Progenitor cell of endocrine pancreas (in vitro differentiated cells): ENCODE measurements at regions not wholly inside any gene's neighbourhood (a gene's known extent, or its start where the extent isn't known, plus 50 kb on each side); places are given as distances from the start of the nearest gene placed in this dataset.

Source experiments
- DNase-seq: peaks from one replicate; pipeline ENCODE4 v3.0.0; 2021; ENCODE audit warnings: low spot score; ENCODE audit not compliant: unreplicated experiment
- H3K27ac Mint-ChIP-seq: 2 replicates; pipeline ENCODE4 v1.8.0; 2021; ENCODE audit warnings: mild to moderate bottlenecking, moderate library complexity, mixed read lengths
- H3K27me3 Mint-ChIP-seq: 2 replicates; pipeline ENCODE4 v1.8.0; 2021; ENCODE audit warnings: mixed read lengths
- H3K36me3 Mint-ChIP-seq: 2 replicates; pipeline ENCODE4 v1.8.0; 2022; ENCODE audit warnings: mixed read lengths; ENCODE audit not compliant: insufficient read depth
- H3K4me1 Mint-ChIP-seq: 2 replicates; pipeline ENCODE4 v1.8.0; 2021; ENCODE audit warnings: low read depth, mixed read lengths
- H3K4me3 Mint-ChIP-seq: 2 replicates; pipeline ENCODE4 v1.8.0; 2021; ENCODE audit warnings: low read depth, mild to moderate bottlenecking, moderate library complexity, mixed read lengths
- H3K9me3 Mint-ChIP-seq: 2 replicates; pipeline ENCODE4 v1.8.0; 2021; ENCODE audit warnings: low read depth, mixed read lengths
- TF ChIP-seq, protein P1 (sequence below): fragments of 200-600 bp; sonication (generic); IDR thresholded peaks from one replicate; pipeline ENCODE4 v1.5.0; 2021; ENCODE audit warnings: antibody characterized with exemption, mild to moderate bottlenecking; ENCODE audit not compliant: unreplicated experiment

DNA sequence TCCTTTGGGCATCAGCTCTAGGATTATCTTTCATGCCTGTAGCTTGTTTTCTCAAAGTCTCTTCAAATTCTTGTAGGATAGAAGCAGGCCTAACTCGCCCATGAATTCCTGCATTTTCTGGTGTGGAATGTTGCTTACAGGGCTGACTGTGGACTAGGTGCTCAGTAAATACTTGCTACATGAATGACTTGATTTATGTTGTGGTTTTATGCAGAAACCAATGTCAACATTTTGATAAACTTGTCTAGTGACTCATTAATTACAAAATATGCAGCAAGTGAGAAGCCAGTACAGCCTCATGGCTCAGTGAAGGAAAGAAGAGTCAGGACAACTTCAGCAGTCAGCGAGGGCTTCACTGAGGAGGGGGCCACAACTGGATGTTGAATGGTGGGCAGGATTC lies 110.6 kb upstream of the SIX2 start:
- no peak for DNase-seq
- Mint-ChIP-seq H3K4me1 (peaks cover 6% of the 10 kb centered on the region), H3K36me3 (no peaks in the 10 kb centered on the region), H3K27me3 (peaks cover 3% of the 10 kb centered on the region), H3K27ac (no peak overlapping the region), H3K4me3 (no peak overlapping the region), H3K9me3 (no peaks in the 10 kb centered on the region)
- TF ChIP-seq, protein P1, sequence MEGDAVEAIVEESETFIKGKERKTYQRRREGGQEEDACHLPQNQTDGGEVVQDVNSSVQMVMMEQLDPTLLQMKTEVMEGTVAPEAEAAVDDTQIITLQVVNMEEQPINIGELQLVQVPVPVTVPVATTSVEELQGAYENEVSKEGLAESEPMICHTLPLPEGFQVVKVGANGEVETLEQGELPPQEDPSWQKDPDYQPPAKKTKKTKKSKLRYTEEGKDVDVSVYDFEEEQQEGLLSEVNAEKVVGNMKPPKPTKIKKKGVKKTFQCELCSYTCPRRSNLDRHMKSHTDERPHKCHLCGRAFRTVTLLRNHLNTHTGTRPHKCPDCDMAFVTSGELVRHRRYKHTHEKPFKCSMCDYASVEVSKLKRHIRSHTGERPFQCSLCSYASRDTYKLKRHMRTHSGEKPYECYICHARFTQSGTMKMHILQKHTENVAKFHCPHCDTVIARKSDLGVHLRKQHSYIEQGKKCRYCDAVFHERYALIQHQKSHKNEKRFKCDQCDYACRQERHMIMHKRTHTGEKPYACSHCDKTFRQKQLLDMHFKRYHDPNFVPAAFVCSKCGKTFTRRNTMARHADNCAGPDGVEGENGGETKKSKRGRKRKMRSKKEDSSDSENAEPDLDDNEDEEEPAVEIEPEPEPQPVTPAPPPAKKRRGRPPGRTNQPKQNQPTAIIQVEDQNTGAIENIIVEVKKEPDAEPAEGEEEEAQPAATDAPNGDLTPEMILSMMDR: no peak

DNA sequence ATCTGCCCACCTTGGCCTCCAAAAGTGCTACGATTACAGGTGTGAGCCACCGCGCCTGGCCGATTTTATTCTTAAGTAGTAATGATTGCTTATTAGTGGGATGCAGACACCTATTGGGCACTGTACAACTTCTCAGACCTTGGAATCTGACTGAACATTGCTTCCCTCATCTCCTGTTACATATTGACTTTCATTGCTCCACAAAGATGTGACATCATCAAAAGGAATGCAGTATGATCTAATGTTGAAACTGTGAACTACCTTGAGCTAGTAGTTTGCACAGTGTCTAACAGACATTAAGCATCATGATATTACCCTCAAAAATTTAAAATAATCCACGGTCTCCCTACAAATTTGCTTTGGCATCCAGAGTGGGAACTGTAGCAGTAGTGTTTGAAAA lies 109.8 kb upstream of the SIX2 start:
- Mint-ChIP-seq H3K36me3 (no peaks in the 10 kb centered on the region), H3K27me3 (peaks cover 3% of the 10 kb centered on the region), H3K9me3 (no peaks in the 10 kb centered on the region), H3K27ac (no peak overlapping the region), H3K4me1 (peaks cover 6% of the 10 kb centered on the region), H3K4me3 (no peak overlapping the region)
- TF ChIP-seq, protein P1: no peak
- DNase-seq: no peak

DNA sequence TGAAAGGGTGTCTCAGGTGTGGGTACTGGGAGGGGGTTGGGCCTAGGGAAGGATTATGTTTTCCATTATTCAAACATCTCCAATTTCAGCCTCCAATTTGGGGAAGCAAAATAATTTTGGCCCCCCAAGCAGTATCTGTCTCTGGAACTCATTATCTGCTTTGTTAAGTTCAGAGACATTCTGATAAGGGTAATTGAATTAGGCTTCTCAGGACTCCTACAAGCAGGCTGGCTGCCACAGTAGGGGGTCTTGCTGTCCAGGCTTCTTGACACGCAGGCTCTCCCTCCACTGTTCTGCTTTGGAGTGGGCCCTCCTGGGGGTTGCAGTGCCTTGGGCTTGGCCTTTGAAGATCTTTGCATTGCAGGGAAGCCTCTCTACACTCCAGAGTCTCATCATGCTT lies 108.1 kb upstream of the SIX2 start:
- H3K36me3 Mint-ChIP-seq: no peaks in the 10 kb centered on the region
- H3K4me1 Mint-ChIP-seq: peaks cover 6% of the 10 kb centered on the region
- TF ChIP-seq, protein P1: no peak
- H3K9me3 Mint-ChIP-seq: no peaks in the 10 kb centered on the region
- DNase-seq: no peak
- no peak overlapping the region for H3K4me3 Mint-ChIP-seq
- H3K27ac Mint-ChIP-seq: no peak overlapping the region
- peaks cover 3% of the 10 kb centered on the region for H3K27me3 Mint-ChIP-seq

DNA sequence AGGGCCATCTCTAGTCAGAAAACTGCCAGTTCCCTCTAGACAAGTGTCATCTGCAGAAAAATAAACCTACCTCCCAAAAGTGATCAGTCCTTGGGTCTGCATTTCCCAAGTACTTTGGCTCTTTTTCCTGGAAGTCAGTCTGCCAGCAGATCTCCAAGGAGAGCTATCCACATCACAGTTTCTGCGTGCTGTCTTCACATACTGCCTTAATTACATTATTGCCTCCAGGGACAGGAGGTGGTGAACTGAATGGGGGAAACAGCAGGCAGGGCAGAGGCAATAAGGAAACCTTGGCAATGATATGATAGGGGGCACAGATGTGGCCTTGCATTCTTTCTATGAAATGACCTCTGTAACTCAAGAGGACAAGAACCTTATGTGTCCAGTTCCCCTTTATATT lies 105.9 kb upstream of the SIX2 start:
- TF ChIP-seq, protein P1: no peak
- H3K9me3 Mint-ChIP-seq: no peaks in the 10 kb centered on the region
- H3K4me3 Mint-ChIP-seq: no peak overlapping the region
- H3K36me3 Mint-ChIP-seq: no peaks in the 10 kb centered on the region
- peaks cover 6% of the 10 kb centered on the region for H3K4me1 Mint-ChIP-seq
- DNase-seq: no peak
- H3K27me3 Mint-ChIP-seq: peaks cover 3% of the 10 kb centered on the region
- H3K27ac Mint-ChIP-seq: no peak overlapping the region

DNA sequence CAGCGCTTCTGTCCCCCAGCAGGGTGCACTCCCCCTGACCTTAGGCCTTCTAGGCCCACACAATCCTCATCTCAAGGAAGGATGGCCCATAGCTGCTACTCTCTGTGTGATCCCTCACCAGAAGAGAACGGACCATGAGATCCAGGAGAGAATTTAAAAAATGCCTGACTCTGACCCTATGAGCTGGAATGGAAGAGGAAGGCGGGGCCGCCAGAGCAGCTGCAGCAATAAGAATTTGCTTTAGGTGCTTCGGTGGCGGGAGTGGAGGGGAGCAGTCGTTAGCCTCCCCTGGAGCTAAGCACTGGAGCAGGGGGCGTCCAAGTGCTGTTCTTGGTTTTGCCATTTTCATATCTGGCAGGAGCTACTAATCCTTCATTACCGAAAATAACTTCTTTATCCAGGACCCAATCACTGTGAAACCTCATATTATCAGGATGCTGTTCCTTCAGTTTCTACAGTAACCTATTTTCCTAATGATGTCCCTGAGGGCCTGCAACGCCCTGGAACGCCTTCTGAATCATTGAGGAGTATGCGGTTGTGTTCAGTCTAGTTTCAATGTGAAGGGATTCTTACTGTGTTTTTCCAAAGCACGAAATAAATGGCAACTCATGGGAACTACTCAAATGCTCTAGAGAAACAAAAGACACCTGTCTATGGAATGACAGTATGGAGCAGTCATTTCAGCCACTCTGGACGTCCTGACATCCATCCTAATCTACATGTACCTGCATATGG lies 105.1 kb upstream of the SIX2 start:
- Mint-ChIP-seq H3K4me3 (no peak overlapping the region), H3K9me3 (no peaks in the 10 kb centered on the region), H3K4me1 (peaks cover 6% of the 10 kb centered on the region), H3K27me3 (peaks cover 3% of the 10 kb centered on the region), H3K36me3 (no peaks in the 10 kb centered on the region), H3K27ac (no peak overlapping the region)
- TF ChIP-seq, protein P1: no peak
- no peak for DNase-seq
